HG03108 (cell line): ENCODE measurements at regions not wholly inside any gene's neighbourhood (a gene's known extent, or its start where the extent isn't known, plus 50 kb on each side); places are given as distances from the start of the nearest gene placed in this dataset.

Source experiments
- ATAC-seq: cut with Tn5 transposase; IDR thresholded peaks from one replicate; pipeline ENCODE4 v1.9.1; 2021; ENCODE audit warnings: moderate library complexity; ENCODE audit not compliant: unreplicated experiment

GRCh38 chr6:87815449-87815848 is 113.4 kb upstream of the AKIRIN2 start:
- ATAC-seq = no peak

DNA sequence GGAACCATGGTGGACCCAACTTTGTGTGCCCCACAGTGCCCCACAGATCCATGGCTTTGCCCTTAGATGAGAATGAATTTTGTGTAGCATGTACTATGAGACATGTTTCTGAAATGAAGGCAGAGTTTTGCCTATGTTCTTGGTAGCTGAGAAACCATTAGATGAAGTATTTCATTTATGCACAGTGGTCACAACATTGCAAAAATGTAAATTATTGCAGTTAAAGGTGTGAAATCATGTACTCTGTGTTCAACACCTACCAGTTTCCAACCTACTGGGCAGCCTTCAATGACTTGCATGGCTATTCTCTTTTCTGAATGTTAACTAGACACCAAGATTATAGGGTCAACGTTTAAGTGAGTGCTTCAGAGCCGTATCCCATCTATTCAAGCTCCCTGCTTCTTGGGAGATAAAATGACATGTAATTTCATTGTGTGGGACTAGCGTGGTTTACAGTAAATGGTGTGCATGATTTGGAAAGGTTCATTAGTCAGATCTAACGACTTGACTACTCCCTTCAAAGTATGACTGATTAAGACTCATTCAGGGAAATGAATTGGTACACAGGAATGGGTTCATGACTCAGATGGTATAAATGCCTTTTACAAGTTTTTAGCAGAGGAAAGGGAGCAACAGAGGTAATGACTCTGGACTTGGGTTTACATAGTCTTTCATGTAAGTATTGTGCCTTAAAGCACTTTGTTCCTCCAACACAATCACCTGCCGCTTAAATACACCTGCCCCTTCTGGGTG is 106.1 kb upstream of the AKIRIN2 start:
- ATAC-seq = no peak

DNA sequence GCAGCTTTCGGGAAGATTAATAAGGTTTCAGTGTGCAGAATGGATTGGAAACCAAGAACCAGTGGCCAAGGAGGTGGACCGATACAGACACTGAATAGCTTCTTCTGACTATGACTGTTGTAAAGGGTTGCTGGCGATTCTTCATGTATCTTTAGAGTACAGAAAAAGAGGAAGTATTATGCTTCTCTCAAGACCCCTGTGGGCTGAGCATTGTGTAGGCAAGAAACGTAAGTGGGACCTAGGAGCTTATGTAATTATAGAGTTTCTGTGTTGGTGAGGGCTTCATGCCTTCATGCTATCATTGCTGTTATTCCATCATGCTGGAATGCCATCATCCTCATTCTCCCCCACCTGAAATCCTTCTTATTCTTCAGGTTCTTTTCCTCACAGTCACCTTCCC is 105.4 kb upstream of the AKIRIN2 start:
- peak; percentile 58 for ATAC-seq

- ATAC-seq = no peak
Observed at GRCh38 chr6:87806635-87807034, 104.6 kb upstream of the AKIRIN2 start.

- ATAC-seq = no peak
Observed at GRCh38 chr6:87806099-87806498, 104.1 kb upstream of the AKIRIN2 start.

GRCh38 chr6:87803791-87804190 is 101.8 kb upstream of the AKIRIN2 start:
- ATAC-seq = no peak

DNA sequence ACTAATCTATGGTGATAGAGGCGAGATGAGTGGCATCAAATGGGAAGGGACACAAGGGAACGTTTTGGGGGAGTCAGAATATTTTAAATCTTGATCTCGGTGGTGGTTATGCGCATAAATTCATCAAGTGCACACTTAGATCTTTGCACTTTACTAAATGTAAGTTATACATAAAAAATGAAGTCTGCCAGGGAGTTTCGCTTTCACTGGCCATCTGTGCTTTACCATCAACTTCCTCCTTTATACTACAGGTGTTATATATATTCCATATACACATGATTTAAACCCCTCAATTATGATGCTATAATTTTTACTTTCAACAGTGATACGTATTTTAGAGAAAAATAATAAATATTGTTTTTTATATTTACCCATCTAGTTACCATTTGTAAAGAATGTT is 97.6 kb upstream of the AKIRIN2 start:
- ATAC-seq = no peak

GRCh38 chr6:87798393-87799278 is 96.6 kb upstream of the AKIRIN2 start:
- no peak for ATAC-seq

DNA sequence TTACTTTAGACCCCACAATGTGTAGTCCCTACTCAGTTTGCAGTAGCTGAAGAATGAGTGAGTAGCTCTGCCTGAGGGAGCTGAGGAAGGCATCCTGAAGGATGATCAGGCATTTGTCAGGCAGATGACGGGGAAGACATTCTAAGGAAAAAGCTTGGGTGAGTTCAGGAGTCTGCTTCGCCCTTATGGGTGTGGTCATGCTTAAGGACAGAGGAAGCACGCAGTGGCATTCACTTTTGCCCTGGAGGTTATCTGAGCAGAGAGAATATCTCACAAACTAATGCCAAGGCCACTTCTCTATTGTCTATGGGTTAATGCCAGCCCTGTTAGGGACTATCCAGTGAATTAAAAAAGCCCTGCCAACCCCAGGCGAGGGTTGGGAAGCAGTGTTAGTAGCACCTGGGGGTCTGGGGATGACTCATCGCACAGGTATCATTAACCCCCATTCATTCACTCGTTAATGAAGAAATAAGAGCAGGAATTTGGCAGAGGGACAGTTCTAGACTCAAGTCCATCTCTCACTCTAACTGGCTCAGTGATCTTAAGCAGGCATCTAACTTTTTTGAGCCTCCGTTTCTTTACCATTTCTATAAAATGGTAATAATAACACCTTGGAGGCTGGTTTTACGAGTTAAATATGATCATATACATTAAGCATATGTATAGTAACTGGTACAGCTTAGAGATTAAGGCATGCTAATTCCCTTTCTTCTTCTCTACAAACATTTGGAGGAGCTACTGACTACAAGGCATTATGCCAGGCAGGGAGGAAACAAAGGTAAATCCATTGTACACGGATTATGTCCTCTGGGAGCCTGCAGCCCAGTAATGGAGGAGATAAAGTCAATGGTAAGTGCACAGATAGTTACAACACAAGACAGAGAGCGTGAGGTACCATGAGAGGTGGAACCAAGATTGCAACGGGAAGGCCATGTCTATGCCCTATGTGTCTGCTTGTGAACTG is 93.2 kb upstream of the AKIRIN2 start:
- ATAC-seq = no peak

DNA sequence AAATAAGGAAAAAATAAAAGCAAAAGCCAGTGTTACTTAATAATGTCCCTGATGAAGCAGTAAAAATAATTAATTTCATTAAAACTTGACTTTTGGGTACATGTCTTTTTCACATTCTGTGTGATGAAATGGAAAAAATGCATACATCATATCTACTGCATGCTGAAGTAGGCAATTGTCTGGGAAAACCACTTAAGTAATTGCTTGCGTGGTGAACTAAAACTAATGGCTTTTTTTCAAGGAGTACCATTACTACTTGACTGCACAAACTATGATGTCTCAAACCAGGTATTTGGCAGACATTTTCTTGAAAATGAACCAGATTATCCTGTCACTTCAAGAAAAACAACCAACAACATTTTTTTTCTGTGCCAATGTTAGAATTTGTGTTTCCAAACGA is 91.3 kb upstream of the AKIRIN2 start:
- ATAC-seq = no peak

DNA sequence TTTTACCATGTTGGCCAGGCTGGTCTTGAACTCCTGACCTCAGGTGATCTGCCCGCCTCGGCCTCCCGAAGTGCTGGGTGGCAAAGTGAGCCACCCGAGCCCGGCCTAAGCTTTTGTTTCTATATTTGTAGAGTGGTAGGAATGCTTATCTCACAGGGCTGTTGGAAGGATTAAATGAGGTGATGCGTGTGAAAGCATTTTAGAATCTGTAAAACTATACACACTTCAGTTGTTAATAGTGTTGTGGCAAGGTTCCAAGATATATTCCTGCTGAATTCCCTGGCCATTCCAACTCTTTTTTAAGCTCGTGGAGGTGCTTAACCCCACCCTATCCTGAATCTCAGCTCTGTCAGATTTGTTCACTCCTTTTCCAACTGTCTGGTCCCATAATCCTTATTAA is 89.9 kb upstream of the AKIRIN2 start:
- ATAC-seq = no peak

- no peak for ATAC-seq
Observed at GRCh38 chr6:87791485-87791884, 89.5 kb upstream of the AKIRIN2 start.

DNA sequence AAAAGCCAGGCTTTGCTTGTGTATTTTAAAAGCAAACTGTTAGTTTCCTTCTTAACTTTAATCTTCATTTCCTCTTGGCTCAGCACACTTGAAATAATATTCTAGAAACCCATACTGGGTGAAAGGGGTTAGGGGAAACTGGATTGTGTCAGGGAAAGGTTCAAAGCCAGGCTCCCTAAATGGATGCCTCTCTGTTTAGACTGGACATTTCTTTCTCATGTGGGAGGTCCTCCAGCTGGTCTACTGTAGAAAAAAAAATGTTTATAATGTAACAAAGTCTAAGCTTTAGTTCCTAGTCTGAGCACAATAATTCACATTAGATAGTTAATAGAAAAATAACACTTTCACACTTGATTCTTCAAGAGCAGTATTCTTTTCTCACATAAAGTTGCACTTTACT is 89.0 kb upstream of the AKIRIN2 start:
- ATAC-seq = no peak

DNA sequence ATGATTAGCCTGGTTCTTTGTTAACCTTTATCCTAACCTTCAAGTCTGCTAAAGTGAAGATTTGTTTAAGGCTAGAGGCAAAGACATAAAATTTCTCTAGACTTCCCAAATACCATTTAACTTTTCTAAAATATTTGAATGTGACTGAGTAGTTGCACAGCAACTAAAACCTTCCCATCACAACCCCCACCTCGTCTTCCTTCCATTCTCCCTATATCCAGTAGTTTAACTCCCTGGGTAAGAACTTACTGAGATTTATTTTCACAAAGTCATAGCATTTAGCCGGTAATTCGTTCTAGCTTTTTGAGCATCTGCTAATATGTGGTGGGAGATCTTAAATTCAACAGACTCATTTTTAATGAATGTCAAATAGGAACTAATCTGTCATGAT is 87.9 kb upstream of the AKIRIN2 start:
- no peak for ATAC-seq

- no peak for ATAC-seq
Observed at GRCh38 chr6:87789198-87789899, 87.3 kb upstream of the AKIRIN2 start.

DNA sequence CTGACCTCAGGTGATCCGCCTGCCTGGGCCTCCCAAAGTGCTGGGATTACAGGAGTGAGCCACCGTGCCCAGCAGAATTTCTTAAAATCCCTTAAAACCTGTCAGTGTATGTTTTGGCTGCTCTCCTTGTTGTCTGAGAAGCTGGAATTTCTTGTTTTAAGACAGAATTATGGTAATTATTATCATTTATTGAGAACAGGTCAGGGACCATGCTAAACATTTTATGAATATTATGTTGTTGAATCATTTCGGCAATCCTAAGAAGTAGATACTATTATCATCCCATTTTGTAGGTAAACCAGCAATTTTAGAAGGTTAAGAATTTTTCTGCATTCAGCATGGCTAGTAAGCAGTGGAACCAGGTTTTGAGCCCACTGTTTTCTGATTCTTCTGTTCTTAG is 86.1 kb upstream of the AKIRIN2 start:
- no peak for ATAC-seq

DNA sequence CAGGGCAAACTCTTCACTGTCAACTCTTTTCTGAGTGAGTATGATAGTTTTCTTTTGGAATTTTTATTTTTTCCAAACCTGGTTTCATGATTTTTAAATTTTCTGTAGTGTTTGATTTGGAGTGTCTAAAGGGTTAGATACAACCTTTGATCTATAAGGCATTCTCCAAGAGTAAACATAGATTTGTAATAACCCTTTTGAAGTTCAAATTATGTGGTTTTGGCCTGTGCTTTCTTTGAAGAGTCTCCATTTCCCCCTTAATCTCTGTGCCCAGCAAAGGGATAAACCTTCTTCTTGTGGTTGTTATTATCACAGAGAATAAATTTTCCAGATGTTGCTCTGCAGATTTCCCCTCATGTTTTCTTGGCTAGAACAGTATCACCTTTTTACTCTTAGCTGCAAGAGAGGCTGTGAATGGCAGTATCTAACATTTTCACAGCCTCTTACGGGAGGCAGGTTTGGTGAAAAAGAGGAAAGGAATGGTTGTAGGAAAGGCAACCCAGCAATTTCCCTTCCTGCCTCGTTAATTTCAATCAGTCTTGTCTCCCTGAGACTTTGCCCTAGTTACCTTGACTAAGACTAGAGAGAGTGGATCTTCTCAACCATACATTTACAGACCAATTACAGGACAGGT is 83.3 kb upstream of the AKIRIN2 start:
- no peak for ATAC-seq

- no peak for ATAC-seq
Observed at GRCh38 chr6:87784690-87785089, 82.7 kb upstream of the AKIRIN2 start.

DNA sequence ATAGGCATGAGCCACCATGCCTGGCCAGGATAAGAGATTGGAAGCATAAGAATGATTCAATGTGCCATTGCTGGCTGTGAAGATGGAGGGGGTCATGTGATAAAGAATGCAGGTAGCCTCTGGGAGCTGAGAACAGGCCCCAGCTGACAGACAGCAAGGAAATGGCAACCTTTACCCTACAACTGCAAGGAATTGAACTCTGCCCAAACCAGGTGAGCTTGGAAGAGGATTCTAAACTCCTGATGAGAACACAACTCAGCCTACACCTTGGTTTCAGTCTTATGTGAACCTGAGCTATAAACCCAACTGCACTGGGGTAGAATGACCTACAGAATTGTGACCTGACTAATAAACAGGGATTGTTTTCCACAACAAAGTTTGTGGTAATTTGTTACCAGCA is 82.0 kb upstream of the AKIRIN2 start:
- no peak for ATAC-seq

DNA sequence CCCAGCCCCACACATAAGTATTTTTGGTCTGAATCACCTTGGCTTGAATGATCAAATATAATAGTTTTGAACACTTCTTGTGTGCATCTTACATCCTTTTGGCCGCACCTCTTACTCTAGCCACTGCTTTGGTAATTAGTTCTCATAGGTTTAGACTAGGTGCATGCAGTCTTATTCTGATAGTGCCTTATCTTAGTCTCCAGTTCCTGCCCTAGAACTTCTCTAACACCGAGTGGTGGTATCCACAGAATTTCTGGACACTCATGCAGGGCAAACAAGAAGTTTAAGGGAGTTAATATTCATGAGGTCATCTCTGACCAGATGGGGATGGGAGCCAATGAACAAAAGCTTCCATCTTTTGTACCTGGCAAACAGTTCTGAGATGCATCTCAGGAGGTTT is 77.5 kb upstream of the AKIRIN2 start:
- ATAC-seq = no peak
